ENCODE measurements at regions not wholly inside any gene's neighbourhood (a gene's known extent, or its start where the extent isn't known, plus 50 kb on each side); places are given as distances from the start of the nearest gene placed in this dataset.

GRCh38 chr13:22569811-22570210 is 611.0 kb upstream of the SGCG start:
- H3K4me3 ChIP-seq (replicated peaks in 1 of 2; ENCODE audit: low read depth in 2 of 2, low read length in 2 of 2) = no peak overlapping the region
- no peak for DNase-seq (ENCODE audit: low read depth in 2 of 2)
- TF ChIP-seq CTCF (IDR thresholded peaks at IDR 0.05; ENCODE audit: low read depth, low read length) = no peak

- TF ChIP-seq CTCF (IDR thresholded peaks at IDR 0.05; ENCODE audit: low read depth, low read length) = no peak
- H3K4me3 ChIP-seq (replicated peaks in 1 of 2; ENCODE audit: low read depth in 2 of 2, low read length in 2 of 2) = no peak overlapping the region
- DNase-seq (ENCODE audit: low read depth in 2 of 2) = no peak
These were observed 590.9 kb upstream of the SGCG start for GRCh38 chr13:22589880-22590279.

- no peak for DNase-seq (ENCODE audit: low read depth in 2 of 2)
- no peak for TF ChIP-seq CTCF (IDR thresholded peaks at IDR 0.05; ENCODE audit: low read depth, low read length)
- no peak overlapping the region for H3K4me3 ChIP-seq (replicated peaks in 1 of 2; ENCODE audit: low read depth in 2 of 2, low read length in 2 of 2)
These were observed 588.3 kb upstream of the SGCG start for GRCh38 chr13:22592515-22592914.

- DNase-seq (ENCODE audit: low read depth in 2 of 2) = no peak
- TF ChIP-seq CTCF (IDR thresholded peaks at IDR 0.05; ENCODE audit: low read depth, low read length) = no peak
- no peak overlapping the region for H3K4me3 ChIP-seq (replicated peaks in 1 of 2; ENCODE audit: low read depth in 2 of 2, low read length in 2 of 2)
These were observed 586.7 kb upstream of the SGCG start for GRCh38 chr13:22594041-22594440.

- no peak for DNase-seq (ENCODE audit: low read depth in 2 of 2)
- H3K4me3 ChIP-seq (replicated peaks in 1 of 2; ENCODE audit: low read depth in 2 of 2, low read length in 2 of 2) = no peak overlapping the region
- TF ChIP-seq CTCF (IDR thresholded peaks at IDR 0.05; ENCODE audit: low read depth, low read length) = no peak
These were observed 584.5 kb upstream of the SGCG start for GRCh38 chr13:22596171-22596863.

GRCh38 chr13:22599156-22599555 is 581.6 kb upstream of the SGCG start:
- DNase-seq (ENCODE audit: low read depth in 2 of 2) = no peak
- no peak overlapping the region for H3K4me3 ChIP-seq (replicated peaks in 1 of 2; ENCODE audit: low read depth in 2 of 2, low read length in 2 of 2)
- no peak for TF ChIP-seq CTCF (IDR thresholded peaks at IDR 0.05; ENCODE audit: low read depth, low read length)

GRCh38 chr13:22618002-22618401 is 562.8 kb upstream of the SGCG start:
- H3K4me3 ChIP-seq (replicated peaks in 1 of 2; ENCODE audit: low read depth in 2 of 2, low read length in 2 of 2) = no peak overlapping the region
- DNase-seq (ENCODE audit: low read depth in 2 of 2) = no peak
- TF ChIP-seq CTCF (IDR thresholded peaks at IDR 0.05; ENCODE audit: low read depth, low read length) = no peak
